Upper lobe of left lung (tissue), 6 donors: ENCODE measurements at regions not wholly inside any gene's neighbourhood (a gene's known extent, or its start where the extent isn't known, plus 50 kb on each side); places are given as distances from the start of the nearest gene placed in this dataset.

Experiments
- ATAC-seq, 2 donors: fragments of 200-7000 bp; cut with Tn5 transposase; one replicate each; pipeline ENCODE4 v1.9.1; 2022; ENCODE audit warnings: mild to moderate bottlenecking in 2 of 2, moderate library complexity in 2 of 2; ENCODE audit not compliant: low FRiP score in 2 of 2
- DNase-seq, 2 donors: peaks; one replicate each; pipeline ENCODE4 v3.0.0-alpha.2; 2019 to 2020
- H3K27ac ChIP-seq, 4 donors: fragments of 200-600 bp; sonication (generic); one replicate each; pipeline ENCODE4 v1.5.1; 2016 to 2019
- H3K27me3 ChIP-seq, 4 donors: fragments of 200-600 bp; sonication (generic); one replicate each; pipeline ENCODE4 v1.5.1; 2017 to 2019
- H3K36me3 ChIP-seq, 4 donors: fragments of 200-600 bp; sonication (generic); one replicate each; pipeline ENCODE4 v1.5.1; 2016 to 2019
- H3K4me1 ChIP-seq, 4 donors: fragments of 200-600 bp; sonication (generic); one replicate each; pipeline ENCODE4 v1.5.1; 2018 to 2019
- H3K4me3 ChIP-seq, 4 donors: fragments of 200-600 bp; sonication (generic); one replicate each; pipeline ENCODE4 v1.5.1; 2017 to 2019; ENCODE audit warnings: mild to moderate bottlenecking in 2 of 4, moderate library complexity in 1 of 4
- H3K9me3 ChIP-seq, 4 donors: fragments of 200-600 bp; sonication (generic); one replicate each; pipeline ENCODE4 v1.5.1; 2018 to 2019
- CTCF ChIP-seq, 6 experiments: fragments of 450-650 bp in 4 of 6; fragments of 200-600 bp in 2 of 6; sonication (generic) in 2 of 6; IDR thresholded peaks; one replicate each; pipeline ENCODE4 v1.5.1; 2016 to 2019; ENCODE audit warnings: antibody characterized with exemption in 6 of 6
- EP300 ChIP-seq, 4 donors: sonication (generic); formaldehyde crosslinking; IDR thresholded peaks; one replicate each; pipeline ENCODE4 v1.5.1; 2017; ENCODE audit warnings: antibody characterized with exemption in 4 of 4, control low read depth in 2 of 4
- POLR2A ChIP-seq, 4 donors: fragments of 450-650 bp; IDR thresholded peaks; one replicate each; pipeline ENCODE4 v1.5.1; 2016 to 2017; ENCODE audit warnings: antibody characterized with exemption in 4 of 4, mild to moderate bottlenecking in 2 of 4
- POLR2AphosphoS5 ChIP-seq, 2 donors: sonication (generic); formaldehyde crosslinking; IDR thresholded peaks; one replicate each; pipeline ENCODE4 v1.5.1; 2017; ENCODE audit warnings: antibody characterized with exemption in 2 of 2
- WGBS, 2 donors: methylation state at CpG; one replicate each; pipeline ENCODE4 v1.1.5; 2017 to 2018; 5-methylcytosine and 5-hydroxymethylcytosine counted together
- donor health status: DM: no; HTN: no; CAD: no; lungs with moderate emphysema.
- donor health status: DM: no; HTN: yes; CAD: no; lungs with severe emphysema.

DNA sequence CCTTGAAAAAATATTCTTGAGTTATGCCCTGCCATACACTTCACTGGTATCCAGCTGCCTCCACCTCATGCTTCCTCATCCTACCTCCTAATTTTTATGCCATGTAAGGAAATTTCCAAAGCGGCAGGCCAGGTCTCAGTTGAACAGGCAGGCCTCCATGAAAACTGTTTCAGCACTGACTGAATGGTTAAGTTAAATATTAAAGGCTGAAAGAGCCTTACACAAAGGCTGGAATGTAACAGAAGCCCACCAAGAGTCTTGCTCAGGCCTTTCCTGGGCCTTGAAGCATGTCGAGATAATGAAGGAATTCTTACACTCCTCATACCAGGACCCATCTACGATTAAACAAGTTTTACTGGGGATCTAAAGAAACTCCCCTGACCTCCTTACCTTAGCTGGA lies 359.6 kb upstream of the NOCT start:
- Histone ChIP-seq H3K9me3 (no peaks in the 10 kb centered on the region), H3K4me1 (no peaks in the 10 kb centered on the region), H3K27me3 (no peaks in the 10 kb centered on the region), H3K27ac (no peak overlapping the region), H3K4me3 (no peak overlapping the region), H3K36me3 (no peaks in the 10 kb centered on the region)
- WGBS, 2 donors: 67 to 83% methylated on average over 3 of the region's 3 CpGs
- TF ChIP-seq EP300 (IDR thresholded peaks at IDR 0.05) (no peak), CTCF (IDR thresholded peaks at IDR 0.05) (no peak), POLR2AphosphoS5 (IDR thresholded peaks at IDR 0.05) (no peak), POLR2A (IDR thresholded peaks at IDR 0.05) (no peak)
- no peak for DNase-seq
- no peak for ATAC-seq

GRCh38 chr4:138655286-138655685 lies 360.3 kb upstream of the NOCT start:
- no peaks in the 10 kb centered on the region for H3K36me3 ChIP-seq
- no peaks in the 10 kb centered on the region for H3K27me3 ChIP-seq
- no peak overlapping the region for H3K27ac ChIP-seq
- ATAC-seq (no peak), DNase-seq (no peak)
- no peak overlapping the region for H3K4me3 ChIP-seq
- no peaks in the 10 kb centered on the region for H3K4me1 ChIP-seq
- H3K9me3 ChIP-seq: no peaks in the 10 kb centered on the region
- WGBS, 2 donors: 95 to 100% methylated on average over 1 of the region's 1 CpG
- TF ChIP-seq CTCF (IDR thresholded peaks at IDR 0.05) (no peak), POLR2A (IDR thresholded peaks at IDR 0.05) (no peak), EP300 (IDR thresholded peaks at IDR 0.05) (no peak), POLR2AphosphoS5 (IDR thresholded peaks at IDR 0.05) (no peak)

- no peak for TF ChIP-seq EP300 (IDR thresholded peaks at IDR 0.05)
- no peak for TF ChIP-seq CTCF (IDR thresholded peaks at IDR 0.05)
- TF ChIP-seq POLR2A (IDR thresholded peaks at IDR 0.05): no peak
- no peak for TF ChIP-seq POLR2AphosphoS5 (IDR thresholded peaks at IDR 0.05)
Observed at GRCh38 chr4:138650929-138651448, 364.6 kb upstream of the NOCT start.

DNA sequence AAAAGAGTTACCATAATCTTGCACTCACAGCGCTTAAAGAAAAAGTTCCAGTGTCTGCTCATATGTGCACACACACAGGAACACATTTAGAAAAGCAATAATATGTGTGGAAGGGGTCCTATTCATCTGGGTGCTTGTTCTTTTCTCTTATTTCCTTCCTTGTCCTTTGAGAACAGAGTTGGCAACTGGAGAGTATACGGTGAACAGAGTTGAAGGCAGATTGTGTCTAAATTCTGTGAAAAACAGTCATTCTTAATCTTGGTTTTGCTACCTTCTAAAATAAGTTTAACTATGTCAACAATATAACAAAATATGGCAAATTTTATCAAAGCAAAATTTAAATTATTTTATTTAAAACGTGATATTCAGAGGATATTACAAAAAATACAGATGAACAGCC lies 365.1 kb upstream of the NOCT start:
- H3K27ac ChIP-seq: no peak overlapping the region
- TF ChIP-seq POLR2A (IDR thresholded peaks at IDR 0.05) (no peak), EP300 (IDR thresholded peaks at IDR 0.05) (no peak), POLR2AphosphoS5 (IDR thresholded peaks at IDR 0.05) (no peak), CTCF (IDR thresholded peaks at IDR 0.05) (no peak)
- no peaks in the 10 kb centered on the region for H3K36me3 ChIP-seq
- H3K4me3 ChIP-seq: no peak overlapping the region
- no peaks in the 10 kb centered on the region for H3K4me1 ChIP-seq
- DNase-seq: no peak
- H3K27me3 ChIP-seq: no peaks in the 10 kb centered on the region
- ATAC-seq: no peak
- WGBS, 2 donors: 85 to 89% methylated on average over 3 of the region's 3 CpGs
- H3K9me3 ChIP-seq: no peaks in the 10 kb centered on the region

More at GRCh38 chr4:138650929-138651448, 364.6 kb upstream of the NOCT start:
- H3K27ac ChIP-seq: no peak overlapping the region
- DNase-seq (no peak), ATAC-seq (peak in 1 of 2 donors; percentile 90)
- H3K36me3 ChIP-seq: no peaks in the 10 kb centered on the region
- 51 to 58% methylated on average over 2 of the region's 2 CpGs for WGBS, 2 donors
- H3K9me3 ChIP-seq: no peaks in the 10 kb centered on the region
- no peaks in the 10 kb centered on the region for H3K27me3 ChIP-seq
- no peak overlapping the region for H3K4me3 ChIP-seq
- no peaks in the 10 kb centered on the region for H3K4me1 ChIP-seq

DNA sequence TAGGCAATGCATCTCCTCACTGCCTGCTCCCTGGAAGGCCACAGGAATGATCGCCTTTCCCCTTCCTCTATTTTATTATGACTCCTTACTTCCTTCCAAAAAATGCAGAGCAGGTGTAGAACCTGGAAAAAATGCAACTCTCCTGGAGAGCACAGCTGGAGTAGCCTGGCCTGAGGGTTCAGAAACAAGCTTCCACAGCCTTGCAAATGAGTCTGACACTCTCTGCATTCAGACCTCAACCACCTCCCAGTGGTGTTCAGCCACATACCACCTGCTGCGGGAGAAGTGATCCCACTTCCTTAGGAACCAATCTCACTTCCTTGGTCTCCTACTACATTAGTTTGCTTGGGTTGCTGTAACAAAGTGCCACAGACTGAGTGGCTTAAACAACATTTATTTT lies 368.1 kb upstream of the NOCT start:
- H3K9me3 ChIP-seq: no peaks in the 10 kb centered on the region
- no peak overlapping the region for H3K27ac ChIP-seq
- no peaks in the 10 kb centered on the region for H3K27me3 ChIP-seq
- DNase-seq (no peak), ATAC-seq (no peak)
- H3K4me1 ChIP-seq: no peaks in the 10 kb centered on the region
- H3K36me3 ChIP-seq: no peaks in the 10 kb centered on the region
- TF ChIP-seq CTCF (IDR thresholded peaks at IDR 0.05) (no peak), POLR2AphosphoS5 (IDR thresholded peaks at IDR 0.05) (no peak), POLR2A (IDR thresholded peaks at IDR 0.05) (no peak), EP300 (IDR thresholded peaks at IDR 0.05) (no peak)
- H3K4me3 ChIP-seq: no peak overlapping the region
- 84 to 97% methylated on average over 2 of the region's 2 CpGs for WGBS, 2 donors
